ENCODE measurements at regions not wholly inside any gene's neighbourhood (a gene's known extent, or its start where the extent isn't known, plus 50 kb on each side); places are given as distances from the start of the nearest gene placed in this dataset.

DNA sequence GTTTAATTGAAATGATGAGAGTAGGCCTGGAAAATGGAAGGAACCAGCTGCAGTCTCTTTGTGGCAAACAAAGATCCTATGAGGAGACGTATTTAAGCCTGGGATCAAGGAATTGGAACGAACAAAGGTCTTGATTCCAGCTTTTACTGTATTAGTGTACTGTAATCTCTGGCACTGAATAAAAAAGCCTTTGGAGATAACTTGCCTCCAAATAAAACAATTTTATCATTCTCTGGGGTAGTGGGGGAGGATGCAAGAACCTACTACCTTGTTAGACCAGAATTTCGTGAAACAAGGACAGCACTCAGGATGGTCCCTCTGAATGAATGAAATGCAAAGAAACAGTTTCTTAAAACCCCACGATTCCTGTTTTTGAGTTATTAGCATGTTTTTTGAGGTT lies 134.2 kb downstream of the RWDD3 start:
- TF ChIP-seq CTCF (IDR thresholded peaks at IDR 0.05), result no peak
- TF ChIP-seq EP300 (IDR thresholded peaks at IDR 0.05), result no peak
- no peak for TF ChIP-seq POLR2A (IDR thresholded peaks at IDR 0.05)
